ENCODE measurements at regions not wholly inside any gene's neighbourhood (a gene's known extent, or its start where the extent isn't known, plus 50 kb on each side); places are given as distances from the start of the nearest gene placed in this dataset.

- FAIRE-seq (no peak), DNase-seq (ENCODE audit: extremely low read depth in 1 of 4, low spot score in 3 of 4) (no peak), ATAC-seq (no peak)
- no TSS peak for BruUV-seq (replicated peaks)
- 0% methylated on average over 7 of the region's 7 CpGs for WGBS (ENCODE audit: insufficient coverage, low coverage, missing lambda C conversion rate)
- Histone ChIP-seq H3K4me1 (replicated peaks in 1 of 2; ENCODE audit: control insufficient read depth in 2 of 2, insufficient read depth in 2 of 2, low read length in 2 of 2) (no peaks in the 10 kb centered on the region), H3K4me2 (ENCODE audit: insufficient read depth, low read length) (no peak overlapping the region), H3K27me3 (ENCODE audit: control insufficient read depth in 2 of 2, insufficient read depth in 2 of 2, low read length in 2 of 2) (no peaks in the 10 kb centered on the region), H3K79me2 (ENCODE audit: control insufficient read depth, insufficient read depth, low read length) (no peaks in the 10 kb centered on the region), H3K4me3 (no peak overlapping the region), H4K20me1 (replicated peaks; ENCODE audit: control insufficient read depth, insufficient read depth, low read length) (no peaks in the 10 kb centered on the region), H3K9me3 (replicated peaks; ENCODE audit: control insufficient read depth, insufficient read depth, low read depth, low read length) (no peaks in the 10 kb centered on the region), H3K36me3 (ENCODE audit: control insufficient read depth, insufficient read depth, low read length) (no peaks in the 10 kb centered on the region), H3K9me1 (ENCODE audit: control insufficient read depth, insufficient read depth, low read length) (no peaks in the 10 kb centered on the region), H3K9ac (ENCODE audit: insufficient read depth in 1 of 2, low read depth in 2 of 2, low read length in 2 of 2) (no peak overlapping the region), H3K27ac (ENCODE audit: extremely low read depth, low read depth, low read length) (no peak overlapping the region), H2AFZ (ENCODE audit: low read depth, low read length) (no peak overlapping the region)
- POLR2A ChIA-PET, result no interaction called here
- CTCF ChIA-PET (ENCODE audit: low intra/inter-chr PET ratio), result no interaction called here
- in situ Hi-C loops (cut with MboI), result no loop called here
- intact Hi-C loops (cut with micrococcal nuclease), result no loop called here
- TF ChIP-seq GABPA (tag; conservative IDR thresholded peaks at IDR 0.05; ENCODE audit: low read depth) (no peak), ELF1 (tag; IDR thresholded peaks at IDR 0.05) (no peak), TEAD1 (CRISPR knock-in tag; IDR thresholded peaks at IDR 0.05) (no peak), GATAD2B (IDR thresholded peaks at IDR 0.05; ENCODE audit: borderline replicate concordance) (no peak), NR0B1 (IDR thresholded peaks at IDR 0.05; ENCODE audit: partially characterized antibody) (no peak), MTF1 (CRISPR knock-in tag; IDR thresholded peaks at IDR 0.05; ENCODE audit: borderline replicate concordance) (no peak), RERE (CRISPR knock-in tag; IDR thresholded peaks at IDR 0.05; ENCODE audit: borderline replicate concordance) (no peak), FOXM1 (IDR thresholded peaks at IDR 0.05; ENCODE audit: low read depth) (no peak), FOXM1 (CRISPR knock-in tag; IDR thresholded peaks at IDR 0.05; ENCODE audit: low read depth) (no peak), ZBTB33 (CRISPR knock-in tag; IDR thresholded peaks at IDR 0.05) (no peak), PTTG1 (tag; IDR thresholded peaks at IDR 0.05; ENCODE audit: low read depth) (no peak), KDM1A (IDR thresholded peaks at IDR 0.05) (no peak), CGGBP1 (CRISPR knock-in tag; IDR thresholded peaks at IDR 0.05) (no peak)
Measured at GRCh38 chr9:3151672-3152576, 308.0 kb upstream of the PUM3 start.

Data from K562 (cell line).